IMR-90 (cell line): ENCODE measurements at regions not wholly inside any gene's neighbourhood (a gene's known extent, or its start where the extent isn't known, plus 50 kb on each side); places are given as distances from the start of the nearest gene placed in this dataset.

ENCODE experiments used
- ATAC-seq: fragments of 200-7000 bp; cut with Tn5 transposase; 2 replicates; pipeline ENCODE4 v1.9.1; 2020; ENCODE audit warnings: low read depth, mild to moderate bottlenecking, moderate library complexity
- BruUV-seq: library from RNA; stranded (reverse); fragments of 400-500 nt; replicated peaks from 2 replicates; lab custom pipeline; 2021; lab: Mats Ljungman, UMichigan
- CTCF ChIA-PET: fragments of 300-600 bp; formaldehyde crosslinking; extraction: SDS; loops from one replicate; lab custom pipeline; 2021; ENCODE audit warnings: antibody characterized with exemption; lab: Yijun Ruan, JAX
- POLR2A ChIA-PET: fragments of 300-600 bp; sonication (Branson Sonifier 250); formaldehyde crosslinking; loops from one replicate; lab custom pipeline; 2022; ENCODE audit warnings: antibody characterized with exemption; ENCODE audit not compliant: unreplicated experiment; lab: Charles Lee
- DNase-seq: peaks from one replicate; pipeline ENCODE4 v3.0.0; 2013
- H2AFZ ChIP-seq: replicated peaks from 2 replicates; pipeline ENCODE3; 2013; ENCODE audit warnings: low read length, mild to moderate bottlenecking; ENCODE audit not compliant: poor library complexity
- H2AK5ac ChIP-seq: 2 replicates; pipeline ENCODE4 v1.6.1; 2013; ENCODE audit warnings: low read depth, low read length, inconsistent platforms
- H2AK9ac ChIP-seq: replicated peaks from 2 replicates; pipeline ENCODE3; 2013; ENCODE audit warnings: mild to moderate bottlenecking, low read depth, low read length, moderate library complexity; ENCODE audit not compliant: poor library complexity
- H2BK120ac ChIP-seq: 2 replicates; pipeline ENCODE4 v1.6.1; 2013; ENCODE audit warnings: low read depth, low read length, inconsistent platforms
- H2BK15ac ChIP-seq: 3 replicates; pipeline ENCODE4 v1.6.1; 2013; ENCODE audit warnings: low read depth, low read length, inconsistent platforms
- H2BK20ac ChIP-seq: 2 replicates; pipeline ENCODE4 v1.6.1; 2013; ENCODE audit warnings: low read depth, mild to moderate bottlenecking, inconsistent platforms, low read length, moderate library complexity
- H2BK5ac ChIP-seq: 2 replicates; pipeline ENCODE4 v1.6.1; 2013; ENCODE audit warnings: mild to moderate bottlenecking, low read depth, low read length, inconsistent platforms; ENCODE audit not compliant: poor library complexity, severe bottlenecking
- H3K14ac ChIP-seq: replicated peaks from 2 replicates; pipeline ENCODE4 v1.6.1; 2013; ENCODE audit warnings: low read depth, low read length, inconsistent platforms
- H3K18ac ChIP-seq: 2 replicates; pipeline ENCODE4 v1.6.1; 2013; ENCODE audit warnings: low read depth, low read length, control low read depth
- H3K23ac ChIP-seq: 2 replicates; pipeline ENCODE4 v1.6.1; 2013; ENCODE audit warnings: low read depth, low read length, inconsistent platforms
- H3K27ac ChIP-seq: 2 replicates; pipeline ENCODE4 v1.5.1; 2013; ENCODE audit warnings: mild to moderate bottlenecking, control low read depth, low read length; ENCODE audit not compliant: insufficient read depth
- H3K27me3 ChIP-seq: 2 replicates; pipeline ENCODE4 v1.6.1; 2013; ENCODE audit warnings: low read length; ENCODE audit not compliant: control insufficient read depth, insufficient read depth
- H3K36me3 ChIP-seq: 2 replicates; pipeline ENCODE4 v1.6.1; 2013; ENCODE audit warnings: low read length, mixed read lengths; ENCODE audit not compliant: control insufficient read depth, insufficient read depth
- H3K4ac ChIP-seq: 2 replicates; pipeline ENCODE4 v1.6.1; 2013; ENCODE audit warnings: low read depth, low read length, inconsistent platforms
- H3K4me1 ChIP-seq: 2 replicates; pipeline ENCODE4 v1.6.1; 2013; ENCODE audit warnings: low read length, mixed read lengths; ENCODE audit not compliant: control insufficient read depth, insufficient read depth
- H3K4me2 ChIP-seq: 2 replicates; pipeline ENCODE4 v1.6.1; 2013; ENCODE audit warnings: low read depth, mild to moderate bottlenecking, control low read depth, low read length, moderate library complexity
- H3K4me3 ChIP-seq: 2 replicates; pipeline ENCODE4 v1.5.1; 2013; ENCODE audit warnings: low read depth, mild to moderate bottlenecking, control low read depth, low read length, moderate library complexity; ENCODE audit not compliant: insufficient read depth
- H3K56ac ChIP-seq: 2 replicates; pipeline ENCODE4 v1.6.1; 2013; ENCODE audit warnings: low read length, inconsistent platforms; ENCODE audit not compliant: insufficient read depth; ENCODE audit errors: extremely low read depth
- H3K79me1 ChIP-seq, 2 experiments: 2 replicates each; pipeline ENCODE4 v1.6.1; 2013; ENCODE audit warnings: low read length in 2 of 2, inconsistent platforms in 1 of 2, low read depth in 1 of 2
- H3K9ac ChIP-seq: 2 replicates; pipeline ENCODE4 v1.6.1; 2013; ENCODE audit warnings: low read depth, low read length, control low read depth
- H3K9me1 ChIP-seq: 2 replicates; pipeline ENCODE4 v1.6.1; 2013; ENCODE audit warnings: low read length, inconsistent platforms; ENCODE audit not compliant: insufficient read depth
- H3K9me3 ChIP-seq: 2 replicates; pipeline ENCODE4 v1.6.1; 2013; ENCODE audit warnings: low read length; ENCODE audit not compliant: control insufficient read depth, insufficient read depth
- H4K20me1 ChIP-seq: 2 replicates; pipeline ENCODE4 v1.6.1; 2013; ENCODE audit warnings: low read length, inconsistent platforms; ENCODE audit not compliant: insufficient read depth
- H4K5ac ChIP-seq: 2 replicates; pipeline ENCODE4 v1.6.1; 2013; ENCODE audit warnings: mild to moderate bottlenecking, low read depth, low read length, control low read depth
- H4K8ac ChIP-seq, 2 experiments: 2 replicates each; pipeline ENCODE4 v1.6.1; 2013; ENCODE audit warnings: low read depth in 2 of 2, low read length in 2 of 2, control low read depth in 1 of 2, inconsistent platforms in 1 of 2
- H4K91ac ChIP-seq: 2 replicates; pipeline ENCODE4 v1.6.1; 2013; ENCODE audit warnings: low read depth, low read length, inconsistent platforms; ENCODE audit not compliant: insufficient read depth
- CEBPB ChIP-seq: IDR thresholded peaks from 2 replicates; pipeline ENCODE4 v1.6.1; 2012; ENCODE audit warnings: low read depth, low read length, improper control_type of control experiment
- CTCF ChIP-seq: conservative IDR thresholded peaks from 2 replicates; pipeline ENCODE4 v1.5.1; 2012; ENCODE audit warnings: mild to moderate bottlenecking, low read depth, low read length, improper control_type of control experiment
- ELK1 ChIP-seq: fragments of 150-350 bp; IDR thresholded peaks from 2 replicates; pipeline ENCODE4 v1.6.1; 2016; ENCODE audit warnings: low read depth, mild to moderate bottlenecking, low read length, moderate library complexity, borderline replicate concordance
- FOS ChIP-seq: fragments of 150-350 bp; IDR thresholded peaks from 2 replicates; pipeline ENCODE4 v1.6.1; 2016; ENCODE audit warnings: low read depth, low read length
- USF2 ChIP-seq: fragments of 150-350 bp; IDR thresholded peaks from 2 replicates; pipeline ENCODE4 v1.6.1; 2017; ENCODE audit warnings: mild to moderate bottlenecking, antibody characterized with exemption, low read length, low read depth
- WGBS, 2 experiments: methylation state at CpG; one replicate each; pipeline versions ENCODE4 v1.1.5 to v1.1.7; 2013; ENCODE audit warnings: missing lambda C conversion rate in 2 of 2; ENCODE audit not compliant: insufficient read length in 1 of 2; ENCODE audit errors: extremely low coverage in 2 of 2; 5-methylcytosine and 5-hydroxymethylcytosine counted together
- dilution Hi-C: fragments of 300-500 bp; cut with HindIII; formaldehyde crosslinking; loops from one replicate; pipeline ENCODE4 v1.14.3; 2018; ENCODE audit warnings: low sequenced_read_pairs; ENCODE audit not compliant: unreplicated experiment
- in situ Hi-C: fragments of 300-500 bp; cut with MboI; formaldehyde crosslinking; loops from 3 replicates; pipeline ENCODE4 v1.14.3; 2019; ENCODE audit warnings: low sequenced_read_pairs, inconsistent platforms, mixed read lengths
- intact Hi-C: fragments of 100-400 bp; cut with micrococcal nuclease; formaldehyde crosslinking; loops from 2 replicates; pipeline ENCODE4 v1.10.0; 2022

- H4K91ac ChIP-seq, result no peak overlapping the region
- POLR2A ChIA-PET, result no interaction called here
- no peak overlapping the region for H3K18ac ChIP-seq
- H3K27ac ChIP-seq, result no peak overlapping the region
- no peak overlapping the region for H3K4me3 ChIP-seq
- H2BK20ac ChIP-seq, result no peak overlapping the region
- H3K56ac ChIP-seq, result no peak overlapping the region
- no peak overlapping the region for H3K14ac ChIP-seq
- H3K9me3 ChIP-seq, result no peaks in the 10 kb centered on the region
- DNase-seq, result no peak
- no peaks in the 10 kb centered on the region for H3K4me1 ChIP-seq
- H3K36me3 ChIP-seq, result no peaks in the 10 kb centered on the region
- H2AK9ac ChIP-seq, result no peak overlapping the region
- H2AK5ac ChIP-seq, result no peak overlapping the region
- ATAC-seq, result no peak
- H3K23ac ChIP-seq, result no peak overlapping the region
- no peak overlapping the region for H4K8ac ChIP-seq
- H4K20me1 ChIP-seq, result no peaks in the 10 kb centered on the region
- TF ChIP-seq FOS (no peak), CEBPB (no peak), USF2 (no peak), ELK1 (no peak), CTCF (no peak)
- dilution Hi-C loops, result no loop called here
- H3K9me1 ChIP-seq, result no peaks in the 10 kb centered on the region
- H3K79me1 ChIP-seq, result no peaks in the 10 kb centered on the region
- H2BK5ac ChIP-seq, result no peak overlapping the region
- H2BK15ac ChIP-seq, result no peak overlapping the region
- no peak overlapping the region for H2AFZ ChIP-seq
- no peak overlapping the region for H2BK120ac ChIP-seq
- no peak overlapping the region for H3K4me2 ChIP-seq
- CTCF ChIA-PET, result no interaction called here
- H3K9ac ChIP-seq, result no peak overlapping the region
- H3K4ac ChIP-seq, result no peak overlapping the region
- in situ Hi-C loops, result no loop called here
- H4K5ac ChIP-seq, result no peak overlapping the region
- intact Hi-C loops, result no loop called here
- H3K27me3 ChIP-seq, result no peaks in the 10 kb centered on the region
- no TSS peak for BruUV-seq
- WGBS, 2 experiments, result no CpG with 5 or more reads among the region's 6 CpGs
Measured at GRCh38 chr20:39136798-39137197, 174.7 kb downstream of the DHX35 start.
